Naive thymus-derived CD4-positive, alpha-beta T cell (primary cell): ENCODE measurements at regions not wholly inside any gene's neighbourhood (a gene's known extent, or its start where the extent isn't known, plus 50 kb on each side); places are given as distances from the start of the nearest gene placed in this dataset.

Experiments used
- ATAC-seq: fragments of 150-1000 bp; cut with Tn5 transposase; 2 replicates; pipeline ENCODE4 v1.10.0; 2021; ENCODE audit warnings: mild to moderate bottlenecking, moderate library complexity
- CTCF ChIA-PET: fragments of 350-600 bp; sonication (Branson Sonifier 250); formaldehyde crosslinking; loops from one replicate; lab custom pipeline; 2021; ENCODE audit warnings: antibody characterized with exemption; lab: Charles Lee
- POLR2A ChIA-PET: fragments of 350-600 bp; sonication (Branson Sonifier 250); formaldehyde crosslinking; loops from one replicate; lab custom pipeline; 2021; ENCODE audit warnings: antibody characterized with exemption, inconsistent platforms; lab: Charles Lee
- DNase-seq, 9 donors: peaks; one replicate each; pipeline versions ENCODE4 v3.0.0 to v3.0.0-alpha.2; 2020 to 2022; ENCODE audit warnings: mixed read lengths in 1 of 9
- H3K27ac ChIP-seq: one replicate; pipeline ENCODE4 v1.7.0; 2013; ENCODE audit warnings: mild to moderate bottlenecking, low read depth, low read length, moderate library complexity
- H3K27me3 ChIP-seq, 2 donors: one replicate each; pipeline ENCODE4 v1.7.0; 2013; ENCODE audit warnings: low read length in 2 of 2, mild to moderate bottlenecking in 2 of 2, moderate library complexity in 2 of 2; ENCODE audit not compliant: control insufficient read depth in 2 of 2, insufficient read depth in 2 of 2
- H3K36me3 ChIP-seq, 3 experiments: 1 replicate in 2 of 3; 2 replicates in 1 of 3; pipeline ENCODE4 v1.7.0; 2013; ENCODE audit warnings: low read length in 3 of 3, mild to moderate bottlenecking in 3 of 3, moderate library complexity in 1 of 3; ENCODE audit not compliant: insufficient read depth in 3 of 3, control insufficient read depth in 2 of 3
- H3K4me1 ChIP-seq, 2 donors: one replicate each; pipeline ENCODE4 v1.7.0; 2013; ENCODE audit warnings: low read length in 2 of 2, mild to moderate bottlenecking in 2 of 2, moderate library complexity in 1 of 2; ENCODE audit not compliant: control insufficient read depth in 2 of 2, insufficient read depth in 2 of 2
- H3K4me3 ChIP-seq: 2 replicates; pipeline ENCODE4 v1.7.0; 2013; ENCODE audit warnings: mild to moderate bottlenecking, low read length
- H3K9me3 ChIP-seq, 3 experiments: 1 replicate in 2 of 3; 2 replicates in 1 of 3; pipeline ENCODE4 v1.7.0; 2013; ENCODE audit warnings: low read length in 3 of 3; ENCODE audit not compliant: control insufficient read depth in 2 of 3
- H3K27ac Mint-ChIP-seq, 9 donors: one replicate each; pipeline ENCODE4 v1.8.0; 2020 to 2022; ENCODE audit warnings: mixed read lengths in 9 of 9, mild to moderate bottlenecking in 8 of 9, moderate library complexity in 5 of 9, inconsistent platforms in 2 of 9
- H3K27me3 Mint-ChIP-seq, 5 donors: one replicate each; pipeline ENCODE4 v1.8.0; 2021 to 2022; ENCODE audit warnings: mixed read lengths in 5 of 5, mild to moderate bottlenecking in 1 of 5
- H3K36me3 Mint-ChIP-seq, 5 donors: one replicate each; pipeline ENCODE4 v1.8.0; 2020 to 2022; ENCODE audit warnings: mixed read lengths in 5 of 5, mild to moderate bottlenecking in 3 of 5, inconsistent platforms in 1 of 5
- H3K4me1 Mint-ChIP-seq, 7 donors: one replicate each; pipeline ENCODE4 v1.8.0; 2020 to 2022; ENCODE audit warnings: mixed read lengths in 7 of 7, mild to moderate bottlenecking in 3 of 7, inconsistent platforms in 1 of 7
- H3K4me3 Mint-ChIP-seq, 10 donors: one replicate each; pipeline ENCODE4 v1.8.0; 2020 to 2022; ENCODE audit warnings: mild to moderate bottlenecking in 10 of 10, mixed read lengths in 10 of 10, moderate library complexity in 6 of 10, inconsistent platforms in 2 of 10
- H3K9me3 Mint-ChIP-seq, 11 donors: one replicate each; pipeline ENCODE4 v1.8.0; 2020 to 2022; ENCODE audit warnings: mixed read lengths in 11 of 11, mild to moderate bottlenecking in 4 of 11, inconsistent platforms in 1 of 11, moderate library complexity in 1 of 11
- intact Hi-C, 2 donors: fragments of 100-400 bp; cut with micrococcal nuclease; formaldehyde crosslinking; loops; one replicate each; pipeline ENCODE4 v1.15.1; 2023

- Histone ChIP-seq H3K9me3 (no peaks in the 10 kb centered on the region), H3K36me3 (no peaks in the 10 kb centered on the region), H3K4me3 (no peak overlapping the region), H3K27ac (no peak overlapping the region), H3K4me1 (no peaks in the 10 kb centered on the region), H3K27me3 (no peaks in the 10 kb centered on the region)
- Mint-ChIP-seq H3K27ac (no peak overlapping the region), H3K27me3 (peaks cover 0 to 7% (median 0%) of the 10 kb centered on the region in 5 donors), H3K4me3 (no peak overlapping the region), H3K4me1 (no peaks in the 10 kb centered on the region), H3K9me3 (peaks cover 0 to 5% (median 0%) of the 10 kb centered on the region in 11 donors), H3K36me3 (no peaks in the 10 kb centered on the region)
- ChIA-PET POLR2A (no interaction called here), CTCF (no interaction called here)
- ATAC-seq (no peak), DNase-seq (no peak)
- intact Hi-C loops = no loop called here
Measured at GRCh38 chr12:126210026-126210425, 1144.8 kb downstream of the AACS start.

DNA sequence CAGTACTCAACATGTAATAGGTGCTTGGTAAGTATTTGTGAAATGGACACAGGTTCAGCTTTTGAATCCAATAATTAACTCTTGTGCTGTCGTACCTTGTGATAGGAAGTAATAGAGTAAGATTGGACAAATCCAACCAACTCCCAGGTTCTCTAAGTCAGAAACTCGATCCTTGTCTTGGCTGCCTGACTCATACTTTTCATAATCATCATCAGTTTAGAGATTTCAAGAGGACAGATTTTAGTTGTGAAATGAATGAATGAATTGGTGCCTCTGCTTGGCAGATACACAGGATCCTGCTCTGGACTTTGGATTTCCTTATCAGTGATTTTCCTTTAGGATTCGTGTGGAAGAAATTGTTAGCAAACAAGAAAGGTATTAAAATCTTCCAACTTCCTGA lies 1145.2 kb downstream of the AACS start:
- peaks cover 0 to 5% (median 0%) of the 10 kb centered on the region in 11 donors for H3K9me3 Mint-ChIP-seq
- Histone ChIP-seq H3K27me3 (no peaks in the 10 kb centered on the region), H3K9me3 (no peaks in the 10 kb centered on the region), H3K36me3 (no peaks in the 10 kb centered on the region), H3K27ac (no peak overlapping the region), H3K4me1 (no peaks in the 10 kb centered on the region), H3K4me3 (no peak overlapping the region)
- H3K27me3 Mint-ChIP-seq = peaks cover 0 to 9% (median 0%) of the 10 kb centered on the region in 5 donors
- intact Hi-C loops = no loop called here
- ATAC-seq (no peak), DNase-seq (no peak)
- no peaks in the 10 kb centered on the region for H3K36me3 Mint-ChIP-seq
- POLR2A ChIA-PET = no interaction called here
- H3K4me3 Mint-ChIP-seq = no peak overlapping the region
- H3K4me1 Mint-ChIP-seq = no peaks in the 10 kb centered on the region
- no peak overlapping the region for H3K27ac Mint-ChIP-seq
- CTCF ChIA-PET = interaction anchor here (0.6 kb wide), 1 partner anchor 1489 kb away, joined by 3 read pairs; no protein-coding TSS in a partner anchor

DNA sequence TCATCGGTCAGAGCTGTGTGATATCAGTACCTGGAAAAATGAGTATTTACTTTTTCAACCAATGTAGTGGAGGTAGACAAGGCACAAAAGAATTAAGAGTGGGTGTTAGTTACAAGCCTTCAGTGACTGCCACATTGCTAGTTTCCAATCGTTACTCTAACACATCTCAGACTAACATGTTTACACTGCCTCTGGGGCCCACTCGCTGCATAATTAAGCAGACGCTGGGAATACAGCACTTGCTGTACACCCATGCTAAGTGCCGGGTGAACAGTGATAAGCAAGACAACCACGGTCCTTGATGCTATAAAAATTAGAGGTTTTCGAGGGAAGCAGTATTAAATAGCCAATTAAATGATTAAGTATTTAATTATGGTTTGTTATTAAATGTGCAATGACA lies 1147.6 kb downstream of the AACS start:
- no peaks in the 10 kb centered on the region for H3K9me3 ChIP-seq
- Mint-ChIP-seq H3K4me1 (no peaks in the 10 kb centered on the region), H3K36me3 (no peaks in the 10 kb centered on the region), H3K4me3 (no peak overlapping the region), H3K27ac (no peak overlapping the region), H3K27me3 (peaks cover 0 to 9% (median 0%) of the 10 kb centered on the region in 5 donors), H3K9me3 (peaks cover 0 to 1% (median 0%) of the 10 kb centered on the region in 11 donors)
- POLR2A ChIA-PET = interaction anchor here (0.6 kb wide), 1 partner anchor 712 kb away, joined by 3 read pairs; no protein-coding TSS in a partner anchor
- intact Hi-C loops = no loop called here
- no peak overlapping the region for H3K27ac ChIP-seq
- H3K4me3 ChIP-seq = no peak overlapping the region
- CTCF ChIA-PET = no interaction called here
- H3K27me3 ChIP-seq = no peaks in the 10 kb centered on the region
- ATAC-seq (no peak), DNase-seq (no peak)
- H3K36me3 ChIP-seq = no peaks in the 10 kb centered on the region
- no peaks in the 10 kb centered on the region for H3K4me1 ChIP-seq

DNA sequence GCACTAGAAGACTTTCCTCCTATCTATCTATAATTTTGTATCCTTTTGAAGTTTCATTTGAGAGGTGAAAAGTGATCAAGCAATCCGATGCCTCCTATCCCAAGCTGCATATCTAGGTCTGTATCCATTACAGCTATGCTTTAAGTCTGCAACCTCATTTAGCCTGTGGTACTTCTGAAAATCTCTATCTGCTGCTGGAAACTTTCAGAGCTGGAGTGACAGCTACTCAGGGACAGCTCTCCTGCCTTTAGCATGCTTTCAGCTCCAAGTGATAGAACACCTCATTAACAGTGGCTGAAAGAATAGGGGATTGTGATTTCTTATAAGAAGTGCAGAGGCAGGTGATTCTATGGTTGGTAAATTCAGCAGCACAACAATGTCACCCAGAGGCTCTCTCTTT lies 1153.5 kb downstream of the AACS start:
- no peak for ATAC-seq
- DNase-seq = no peak
- Mint-ChIP-seq H3K4me1 (no peaks in the 10 kb centered on the region), H3K9me3 (peaks cover 0 to 7% (median 0%) of the 10 kb centered on the region in 11 donors), H3K27me3 (peaks cover 0 to 9% (median 0%) of the 10 kb centered on the region in 5 donors), H3K27ac (no peak overlapping the region), H3K36me3 (no peaks in the 10 kb centered on the region), H3K4me3 (no peak overlapping the region)
- Histone ChIP-seq H3K9me3 (no peaks in the 10 kb centered on the region), H3K27ac (no peak overlapping the region), H3K4me1 (no peaks in the 10 kb centered on the region), H3K4me3 (no peak overlapping the region), H3K27me3 (no peaks in the 10 kb centered on the region), H3K36me3 (no peaks in the 10 kb centered on the region)
- ChIA-PET CTCF (no interaction called here), POLR2A (no interaction called here)
- intact Hi-C loops = no loop called here

DNA sequence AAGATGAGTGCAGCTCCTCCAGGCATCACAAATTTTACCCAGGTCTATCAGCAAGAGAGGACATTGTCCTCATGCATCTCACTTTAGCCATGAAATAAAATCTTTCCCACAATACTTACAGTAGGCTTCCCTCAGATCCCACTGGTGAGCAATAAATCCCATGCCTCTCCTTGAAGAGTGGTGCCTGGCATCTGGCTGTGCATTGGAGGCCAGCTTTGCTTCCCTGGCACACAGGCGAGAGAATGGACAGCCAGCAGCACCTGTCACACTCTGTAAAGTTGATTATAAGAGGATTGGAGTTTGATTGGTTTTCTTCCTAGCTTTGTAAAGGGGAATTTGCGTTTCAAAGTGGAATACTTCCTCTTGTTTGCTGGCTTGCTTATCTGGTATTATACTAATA lies 1153.9 kb downstream of the AACS start:
- Mint-ChIP-seq H3K4me3 (no peak overlapping the region), H3K9me3 (peaks cover 0 to 7% (median 0%) of the 10 kb centered on the region in 11 donors), H3K27me3 (peaks cover 0 to 9% (median 0%) of the 10 kb centered on the region in 5 donors), H3K27ac (no peak overlapping the region), H3K36me3 (no peaks in the 10 kb centered on the region), H3K4me1 (no peaks in the 10 kb centered on the region)
- H3K36me3 ChIP-seq = no peaks in the 10 kb centered on the region
- intact Hi-C loops = no loop called here
- no peaks in the 10 kb centered on the region for H3K27me3 ChIP-seq
- no peak overlapping the region for H3K27ac ChIP-seq
- no peak for DNase-seq
- ChIA-PET POLR2A (no interaction called here), CTCF (no interaction called here)
- no peak for ATAC-seq
- no peaks in the 10 kb centered on the region for H3K9me3 ChIP-seq
- H3K4me1 ChIP-seq = no peaks in the 10 kb centered on the region
- no peak overlapping the region for H3K4me3 ChIP-seq

- CTCF ChIA-PET = no interaction called here
- Mint-ChIP-seq H3K27me3 (peaks cover 0 to 4% (median 0%) of the 10 kb centered on the region in 5 donors), H3K27ac (no peak overlapping the region), H3K4me3 (no peak overlapping the region), H3K36me3 (no peaks in the 10 kb centered on the region), H3K4me1 (no peaks in the 10 kb centered on the region), H3K9me3 (peaks cover 0 to 10% (median under 1%) of the 10 kb centered on the region in 11 donors)
- ATAC-seq (no peak), DNase-seq (no peak)
- POLR2A ChIA-PET = no interaction called here
- H3K27ac ChIP-seq = no peak overlapping the region
- no peak overlapping the region for H3K4me3 ChIP-seq
- no peaks in the 10 kb centered on the region for H3K36me3 ChIP-seq
- intact Hi-C loops = no loop called here
- no peaks in the 10 kb centered on the region for H3K4me1 ChIP-seq
- no peaks in the 10 kb centered on the region for H3K27me3 ChIP-seq
- H3K9me3 ChIP-seq = no peaks in the 10 kb centered on the region
Measured at GRCh38 chr12:126219654-126220279, 1154.5 kb downstream of the AACS start.

- Mint-ChIP-seq H3K4me1 (no peaks in the 10 kb centered on the region), H3K27ac (no peak overlapping the region)
- CTCF ChIA-PET = no interaction called here
Measured at GRCh38 chr12:126224032-126224431, 1158.8 kb downstream of the AACS start.

More at GRCh38 chr12:126224032-126224431, 1158.8 kb downstream of the AACS start:
- Histone ChIP-seq H3K4me3 (no peak overlapping the region), H3K4me1 (no peaks in the 10 kb centered on the region), H3K27ac (no peak overlapping the region), H3K9me3 (no peaks in the 10 kb centered on the region), H3K27me3 (no peaks in the 10 kb centered on the region), H3K36me3 (no peaks in the 10 kb centered on the region)
- no peak for ATAC-seq
- POLR2A ChIA-PET = no interaction called here
- Mint-ChIP-seq H3K4me3 (no peak overlapping the region), H3K27me3 (no peaks in the 10 kb centered on the region), H3K36me3 (peaks cover 0 to 8% (median 5%) of the 10 kb centered on the region in 5 donors), H3K9me3 (peaks cover 3 to 26% (median 5%) of the 10 kb centered on the region in 11 donors)
- intact Hi-C loops = no loop called here
- no peak for DNase-seq
